H1 (cell line): ENCODE measurements at regions not wholly inside any gene's neighbourhood (a gene's known extent, or its start where the extent isn't known, plus 50 kb on each side); places are given as distances from the start of the nearest gene placed in this dataset.

Experiments used
- BACH1 ChIP-seq: IDR thresholded peaks from 2 replicates; pipeline ENCODE4 v1.6.1; 2012; ENCODE audit warnings: low read length, improper control_type of control experiment
- TAF1 ChIP-seq: IDR thresholded peaks from 2 replicates; pipeline ENCODE4 v1.6.1; 2011; ENCODE audit warnings: mild to moderate bottlenecking, low read depth, low read length

DNA sequence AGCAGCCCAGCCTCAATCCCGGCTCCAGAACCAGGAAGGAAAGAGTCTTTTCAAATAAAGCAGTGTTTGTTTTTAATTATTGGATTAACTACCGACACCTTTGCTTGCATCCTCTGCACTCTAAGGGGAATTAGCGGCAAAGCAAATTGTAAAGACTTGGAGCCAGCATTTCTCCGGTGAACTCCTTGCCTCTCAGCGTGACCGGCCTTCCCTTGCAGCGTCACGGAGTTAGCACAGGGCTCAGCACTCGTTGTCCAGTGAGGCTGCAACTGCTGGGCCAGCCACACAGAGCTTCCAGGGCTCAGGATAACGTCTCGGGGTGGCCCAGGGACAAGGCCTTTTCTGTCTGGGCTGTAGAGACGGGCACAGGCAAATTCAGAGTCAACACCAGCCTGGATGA lies 180.6 kb downstream of the OLFM1 start (continued):
- no peak for TF ChIP-seq TAF1
- TF ChIP-seq BACH1 = no peak
